ENCODE measurements at regions not wholly inside any gene's neighbourhood (a gene's known extent, or its start where the extent isn't known, plus 50 kb on each side); places are given as distances from the start of the nearest gene placed in this dataset.

GRCh38 chr3:159776779-159777178 is 211.9 kb upstream of the IL12A start (continued):
- TF ChIP-seq, protein P1, sequence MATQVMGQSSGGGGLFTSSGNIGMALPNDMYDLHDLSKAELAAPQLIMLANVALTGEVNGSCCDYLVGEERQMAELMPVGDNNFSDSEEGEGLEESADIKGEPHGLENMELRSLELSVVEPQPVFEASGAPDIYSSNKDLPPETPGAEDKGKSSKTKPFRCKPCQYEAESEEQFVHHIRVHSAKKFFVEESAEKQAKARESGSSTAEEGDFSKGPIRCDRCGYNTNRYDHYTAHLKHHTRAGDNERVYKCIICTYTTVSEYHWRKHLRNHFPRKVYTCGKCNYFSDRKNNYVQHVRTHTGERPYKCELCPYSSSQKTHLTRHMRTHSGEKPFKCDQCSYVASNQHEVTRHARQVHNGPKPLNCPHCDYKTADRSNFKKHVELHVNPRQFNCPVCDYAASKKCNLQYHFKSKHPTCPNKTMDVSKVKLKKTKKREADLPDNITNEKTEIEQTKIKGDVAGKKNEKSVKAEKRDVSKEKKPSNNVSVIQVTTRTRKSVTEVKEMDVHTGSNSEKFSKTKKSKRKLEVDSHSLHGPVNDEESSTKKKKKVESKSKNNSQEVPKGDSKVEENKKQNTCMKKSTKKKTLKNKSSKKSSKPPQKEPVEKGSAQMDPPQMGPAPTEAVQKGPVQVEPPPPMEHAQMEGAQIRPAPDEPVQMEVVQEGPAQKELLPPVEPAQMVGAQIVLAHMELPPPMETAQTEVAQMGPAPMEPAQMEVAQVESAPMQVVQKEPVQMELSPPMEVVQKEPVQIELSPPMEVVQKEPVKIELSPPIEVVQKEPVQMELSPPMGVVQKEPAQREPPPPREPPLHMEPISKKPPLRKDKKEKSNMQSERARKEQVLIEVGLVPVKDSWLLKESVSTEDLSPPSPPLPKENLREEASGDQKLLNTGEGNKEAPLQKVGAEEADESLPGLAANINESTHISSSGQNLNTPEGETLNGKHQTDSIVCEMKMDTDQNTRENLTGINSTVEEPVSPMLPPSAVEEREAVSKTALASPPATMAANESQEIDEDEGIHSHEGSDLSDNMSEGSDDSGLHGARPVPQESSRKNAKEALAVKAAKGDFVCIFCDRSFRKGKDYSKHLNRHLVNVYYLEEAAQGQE (IDR thresholded peaks at IDR 0.05; ENCODE audit: unreplicated experiment), result no peak
- TF ChIP-seq ZNF331 (CRISPR knock-in tag; IDR thresholded peaks at IDR 0.05; ENCODE audit: low read depth) (no peak), JUNB (IDR thresholded peaks at IDR 0.05; ENCODE audit: unreplicated experiment) (no peak), STAT1 (IDR thresholded peaks at IDR 0.05; ENCODE audit: unreplicated experiment) (no peak), ZNF462 (CRISPR knock-in tag; IDR thresholded peaks at IDR 0.05) (no peak), POLR2AphosphoS5 (IDR thresholded peaks at IDR 0.05; ENCODE audit: low read depth) (no peak), NANOG (IDR thresholded peaks at IDR 0.05; ENCODE audit: borderline replicate concordance) (no peak), EZH2phosphoT487 (IDR thresholded peaks at IDR 0.05; ENCODE audit: unreplicated experiment) (no peak)
